Liver (tissue), 8 donors: ENCODE measurements at regions not wholly inside any gene's neighbourhood (a gene's known extent, or its start where the extent isn't known, plus 50 kb on each side); places are given as distances from the start of the nearest gene placed in this dataset.

Experiments
- DNase-seq: peaks from one replicate; pipeline ENCODE4 v3.0.0-alpha.2; 2017; ENCODE audit warnings: low spot score
- H3K27ac ChIP-seq, 2 donors: one replicate each; pipeline ENCODE4 v1.7.0; 2013; ENCODE audit warnings: inconsistent platforms in 2 of 2, low read length in 2 of 2, control low read depth in 1 of 2, low read depth in 1 of 2, mild to moderate bottlenecking in 1 of 2
- H3K27me3 ChIP-seq, 4 donors: one replicate each; pipeline versions ENCODE4 v1.6.1 to v1.7.0; 2013; ENCODE audit warnings: low read length in 3 of 4, inconsistent platforms in 1 of 4, mild to moderate bottlenecking in 1 of 4, moderate library complexity in 1 of 4; ENCODE audit not compliant: control insufficient read depth in 4 of 4, insufficient read depth in 4 of 4
- H3K36me3 ChIP-seq, 4 donors: one replicate each; pipeline versions ENCODE4 v1.6.1 to v1.7.0; 2013; ENCODE audit warnings: low read length in 3 of 4, mild to moderate bottlenecking in 3 of 4, low read depth in 1 of 4, moderate library complexity in 1 of 4; ENCODE audit not compliant: control insufficient read depth in 4 of 4, insufficient read depth in 3 of 4
- H3K4me1 ChIP-seq, 4 donors: one replicate each; pipeline versions ENCODE4 v1.6.1 to v1.7.0; 2013; ENCODE audit warnings: low read length in 3 of 4, mild to moderate bottlenecking in 3 of 4, moderate library complexity in 1 of 4; ENCODE audit not compliant: control insufficient read depth in 4 of 4, insufficient read depth in 4 of 4
- H3K4me3 ChIP-seq, 3 donors: one replicate each; pipeline versions ENCODE4 v1.6.1 to v1.7.0; 2013; ENCODE audit warnings: low read length in 3 of 3, control low read depth in 1 of 3, low read depth in 1 of 3, mild to moderate bottlenecking in 1 of 3
- H3K9ac ChIP-seq, 2 donors: one replicate each; pipeline ENCODE4 v1.7.0; 2013; ENCODE audit warnings: low read length in 2 of 2, mild to moderate bottlenecking in 2 of 2, moderate library complexity in 2 of 2, control low read depth in 1 of 2, low read depth in 1 of 2
- H3K9me3 ChIP-seq, 4 donors: one replicate each; pipeline versions ENCODE4 v1.6.1 to v1.7.0; 2013; ENCODE audit warnings: low read length in 3 of 4; ENCODE audit not compliant: control insufficient read depth in 4 of 4
- EGR1 ChIP-seq, 2 donors: IDR thresholded peaks; 2 replicates each; pipeline ENCODE4 v1.6.1; 2016 to 2018; ENCODE audit warnings: antibody characterized with exemption in 2 of 2, low read depth in 2 of 2
- FOXA2 ChIP-seq: IDR thresholded peaks from 2 replicates; pipeline ENCODE4 v1.6.1; 2016; ENCODE audit warnings: antibody characterized with exemption
- HNF4G ChIP-seq: IDR thresholded peaks from 2 replicates; pipeline ENCODE4 v1.6.1; 2016; ENCODE audit warnings: antibody characterized with exemption
- JUND ChIP-seq, 2 donors: IDR thresholded peaks; 2 replicates each; pipeline ENCODE4 v1.6.1; 2016; ENCODE audit warnings: antibody characterized with exemption in 2 of 2
- RAD21 ChIP-seq, 2 donors: IDR thresholded peaks; 2 replicates each; pipeline ENCODE4 v1.6.1; 2016; ENCODE audit warnings: antibody characterized with exemption in 2 of 2, mild to moderate bottlenecking in 2 of 2
- TAF1 ChIP-seq: conservative IDR thresholded peaks from 2 replicates; pipeline ENCODE4 v1.6.1; 2016; ENCODE audit warnings: antibody characterized with exemption, mild to moderate bottlenecking
- YY1 ChIP-seq: IDR thresholded peaks from 2 replicates; pipeline ENCODE4 v1.6.1; 2016; ENCODE audit warnings: antibody characterized with exemption, mild to moderate bottlenecking
- WGBS: extraction: QIAGEN DNeasy Blood & Tissue Kit; methylation state at CpG from one replicate; pipeline ENCODE4 v1.1.7; 2013; 5-methylcytosine and 5-hydroxymethylcytosine counted together
- TF ChIP-seq, protein P1 (sequence below): fragments of 150-350 bp; IDR thresholded peaks from 2 replicates; pipeline ENCODE4 v1.5.1; 2017; ENCODE audit warnings: improper control_type of control experiment, low read depth, low read length; ENCODE audit not compliant: missing input control
- TF ChIP-seq, protein P2 (sequence below): IDR thresholded peaks from 2 replicates; pipeline ENCODE4 v1.6.1; 2016; ENCODE audit warnings: antibody characterized with exemption
- TF ChIP-seq, protein P3 (sequence below): IDR thresholded peaks from 2 replicates; pipeline ENCODE4 v1.6.1; 2016; ENCODE audit warnings: antibody characterized with exemption
- TF ChIP-seq, protein P4 (sequence below): IDR thresholded peaks from 2 replicates; pipeline ENCODE4 v1.6.1; 2016; ENCODE audit warnings: antibody characterized with exemption
- TF ChIP-seq, protein P5 (sequence below): IDR thresholded peaks from 2 replicates; pipeline ENCODE4 v1.6.1; 2016; ENCODE audit warnings: antibody characterized with exemption, mild to moderate bottlenecking
- donor health status: healthy.
- donor health status: healthy.
- donor health status: healthy.
- donor health status: healthy.
- donor health status: healthy.

DNA sequence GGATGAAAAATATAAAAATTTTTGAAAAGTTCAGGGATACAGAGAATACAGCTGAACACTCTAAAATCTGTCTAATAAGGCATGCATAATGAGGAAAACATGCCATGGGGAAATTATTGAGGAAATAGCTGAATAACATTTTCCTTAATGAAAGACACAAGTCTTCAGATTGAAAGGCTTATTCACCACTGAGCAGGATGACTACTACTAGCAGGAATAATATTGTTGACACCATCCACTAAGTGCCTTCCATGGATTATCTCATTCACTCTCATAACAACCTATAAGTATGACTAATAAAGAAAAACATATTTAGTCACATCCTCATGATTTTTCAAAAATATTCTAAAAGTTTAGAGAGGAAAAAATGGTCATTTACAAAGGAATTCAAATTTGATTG, 96.7 kb upstream of the FER start:
- H3K27ac ChIP-seq = no peak overlapping the region
- H3K27me3 ChIP-seq = no peaks in the 10 kb centered on the region
- H3K36me3 ChIP-seq = no peaks in the 10 kb centered on the region
- no peak overlapping the region for H3K9ac ChIP-seq
- TF ChIP-seq JUND (IDR thresholded peaks at IDR 0.05) = no peak
- TF ChIP-seq FOXA2 = no peak
- no peak for TF ChIP-seq TAF1
- no peak for TF ChIP-seq YY1
- TF ChIP-seq, protein P1, sequence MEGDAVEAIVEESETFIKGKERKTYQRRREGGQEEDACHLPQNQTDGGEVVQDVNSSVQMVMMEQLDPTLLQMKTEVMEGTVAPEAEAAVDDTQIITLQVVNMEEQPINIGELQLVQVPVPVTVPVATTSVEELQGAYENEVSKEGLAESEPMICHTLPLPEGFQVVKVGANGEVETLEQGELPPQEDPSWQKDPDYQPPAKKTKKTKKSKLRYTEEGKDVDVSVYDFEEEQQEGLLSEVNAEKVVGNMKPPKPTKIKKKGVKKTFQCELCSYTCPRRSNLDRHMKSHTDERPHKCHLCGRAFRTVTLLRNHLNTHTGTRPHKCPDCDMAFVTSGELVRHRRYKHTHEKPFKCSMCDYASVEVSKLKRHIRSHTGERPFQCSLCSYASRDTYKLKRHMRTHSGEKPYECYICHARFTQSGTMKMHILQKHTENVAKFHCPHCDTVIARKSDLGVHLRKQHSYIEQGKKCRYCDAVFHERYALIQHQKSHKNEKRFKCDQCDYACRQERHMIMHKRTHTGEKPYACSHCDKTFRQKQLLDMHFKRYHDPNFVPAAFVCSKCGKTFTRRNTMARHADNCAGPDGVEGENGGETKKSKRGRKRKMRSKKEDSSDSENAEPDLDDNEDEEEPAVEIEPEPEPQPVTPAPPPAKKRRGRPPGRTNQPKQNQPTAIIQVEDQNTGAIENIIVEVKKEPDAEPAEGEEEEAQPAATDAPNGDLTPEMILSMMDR = no peak
- no peak for TF ChIP-seq EGR1 (IDR thresholded peaks at IDR 0.05; ENCODE audit: low read depth in 2 of 2)
- no peak for DNase-seq
- H3K4me3 ChIP-seq = no peak overlapping the region
- H3K4me1 ChIP-seq = no peaks in the 10 kb centered on the region
- H3K9me3 ChIP-seq = no peaks in the 10 kb centered on the region

DNA sequence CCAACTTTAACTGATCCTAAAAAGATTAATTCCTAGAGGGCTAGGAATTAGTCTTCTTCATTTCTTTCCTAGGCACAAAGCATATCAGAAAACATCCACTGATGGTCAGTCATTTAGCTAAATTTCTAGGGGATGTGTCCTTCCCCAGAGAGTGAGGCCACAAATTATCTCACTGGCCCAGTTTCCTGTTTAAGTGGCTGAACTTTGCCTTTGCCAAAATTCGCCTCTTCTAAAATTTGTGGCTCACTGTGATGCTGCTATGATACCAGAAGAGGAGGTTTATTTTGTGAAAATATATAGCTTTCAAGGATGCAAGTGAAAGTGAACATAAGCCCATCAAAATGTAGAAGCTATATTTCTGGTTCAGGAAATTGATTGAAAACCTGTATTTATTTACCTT, 98.1 kb upstream of the FER start:
- WGBS = 55% methylated on average over 1 of the region's 1 CpG
- Histone ChIP-seq H3K4me3 (no peak overlapping the region), H3K36me3 (no peaks in the 10 kb centered on the region), H3K4me1 (no peaks in the 10 kb centered on the region), H3K27ac (no peak overlapping the region), H3K27me3 (no peaks in the 10 kb centered on the region), H3K9ac (no peak overlapping the region), H3K9me3 (no peaks in the 10 kb centered on the region)
- DNase-seq = no peak
- TF ChIP-seq HNF4G = no peak
- TF ChIP-seq, protein P2, sequence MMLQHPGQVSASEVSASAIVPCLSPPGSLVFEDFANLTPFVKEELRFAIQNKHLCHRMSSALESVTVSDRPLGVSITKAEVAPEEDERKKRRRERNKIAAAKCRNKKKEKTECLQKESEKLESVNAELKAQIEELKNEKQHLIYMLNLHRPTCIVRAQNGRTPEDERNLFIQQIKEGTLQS = no peak
- TF ChIP-seq RAD21 (IDR thresholded peaks at IDR 0.05) = no peak
- TF ChIP-seq, protein P3, sequence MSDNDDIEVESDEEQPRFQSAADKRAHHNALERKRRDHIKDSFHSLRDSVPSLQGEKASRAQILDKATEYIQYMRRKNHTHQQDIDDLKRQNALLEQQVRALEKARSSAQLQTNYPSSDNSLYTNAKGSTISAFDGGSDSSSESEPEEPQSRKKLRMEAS = no peak
- TF ChIP-seq, protein P4, sequence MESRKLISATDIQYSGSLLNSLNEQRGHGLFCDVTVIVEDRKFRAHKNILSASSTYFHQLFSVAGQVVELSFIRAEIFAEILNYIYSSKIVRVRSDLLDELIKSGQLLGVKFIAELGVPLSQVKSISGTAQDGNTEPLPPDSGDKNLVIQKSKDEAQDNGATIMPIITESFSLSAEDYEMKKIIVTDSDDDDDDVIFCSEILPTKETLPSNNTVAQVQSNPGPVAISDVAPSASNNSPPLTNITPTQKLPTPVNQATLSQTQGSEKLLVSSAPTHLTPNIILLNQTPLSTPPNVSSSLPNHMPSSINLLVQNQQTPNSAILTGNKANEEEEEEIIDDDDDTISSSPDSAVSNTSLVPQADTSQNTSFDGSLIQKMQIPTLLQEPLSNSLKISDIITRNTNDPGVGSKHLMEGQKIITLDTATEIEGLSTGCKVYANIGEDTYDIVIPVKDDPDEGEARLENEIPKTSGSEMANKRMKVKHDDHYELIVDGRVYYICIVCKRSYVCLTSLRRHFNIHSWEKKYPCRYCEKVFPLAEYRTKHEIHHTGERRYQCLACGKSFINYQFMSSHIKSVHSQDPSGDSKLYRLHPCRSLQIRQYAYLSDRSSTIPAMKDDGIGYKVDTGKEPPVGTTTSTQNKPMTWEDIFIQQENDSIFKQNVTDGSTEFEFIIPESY = no peak
- TF ChIP-seq TAF1 = no peak
- TF ChIP-seq, protein P5, sequence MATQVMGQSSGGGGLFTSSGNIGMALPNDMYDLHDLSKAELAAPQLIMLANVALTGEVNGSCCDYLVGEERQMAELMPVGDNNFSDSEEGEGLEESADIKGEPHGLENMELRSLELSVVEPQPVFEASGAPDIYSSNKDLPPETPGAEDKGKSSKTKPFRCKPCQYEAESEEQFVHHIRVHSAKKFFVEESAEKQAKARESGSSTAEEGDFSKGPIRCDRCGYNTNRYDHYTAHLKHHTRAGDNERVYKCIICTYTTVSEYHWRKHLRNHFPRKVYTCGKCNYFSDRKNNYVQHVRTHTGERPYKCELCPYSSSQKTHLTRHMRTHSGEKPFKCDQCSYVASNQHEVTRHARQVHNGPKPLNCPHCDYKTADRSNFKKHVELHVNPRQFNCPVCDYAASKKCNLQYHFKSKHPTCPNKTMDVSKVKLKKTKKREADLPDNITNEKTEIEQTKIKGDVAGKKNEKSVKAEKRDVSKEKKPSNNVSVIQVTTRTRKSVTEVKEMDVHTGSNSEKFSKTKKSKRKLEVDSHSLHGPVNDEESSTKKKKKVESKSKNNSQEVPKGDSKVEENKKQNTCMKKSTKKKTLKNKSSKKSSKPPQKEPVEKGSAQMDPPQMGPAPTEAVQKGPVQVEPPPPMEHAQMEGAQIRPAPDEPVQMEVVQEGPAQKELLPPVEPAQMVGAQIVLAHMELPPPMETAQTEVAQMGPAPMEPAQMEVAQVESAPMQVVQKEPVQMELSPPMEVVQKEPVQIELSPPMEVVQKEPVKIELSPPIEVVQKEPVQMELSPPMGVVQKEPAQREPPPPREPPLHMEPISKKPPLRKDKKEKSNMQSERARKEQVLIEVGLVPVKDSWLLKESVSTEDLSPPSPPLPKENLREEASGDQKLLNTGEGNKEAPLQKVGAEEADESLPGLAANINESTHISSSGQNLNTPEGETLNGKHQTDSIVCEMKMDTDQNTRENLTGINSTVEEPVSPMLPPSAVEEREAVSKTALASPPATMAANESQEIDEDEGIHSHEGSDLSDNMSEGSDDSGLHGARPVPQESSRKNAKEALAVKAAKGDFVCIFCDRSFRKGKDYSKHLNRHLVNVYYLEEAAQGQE = no peak
